Effector memory CD8-positive, alpha-beta T cell (primary cell): ENCODE measurements at regions not wholly inside any gene's neighbourhood (a gene's known extent, or its start where the extent isn't known, plus 50 kb on each side); places are given as distances from the start of the nearest gene placed in this dataset.
"Not testable (repeated sequence)": the region's sequence is repeated elsewhere in the genome, so short reads cannot be mapped to it uniquely, and the experiment has no call there.

ENCODE experiments used
- ATAC-seq: fragments of 150-1000 bp; cut with Tn5 transposase; replicated peaks from 2 replicates; pipeline ENCODE4 v1.10.0; 2021; ENCODE audit warnings: mild to moderate bottlenecking, moderate library complexity
- DNase-seq, 3 experiments: peaks; one replicate each; pipeline ENCODE4 v3.0.0; 2021
- H3K27ac Mint-ChIP-seq, 2 donors: one replicate each; pipeline ENCODE4 v1.8.0; 2022; ENCODE audit warnings: mild to moderate bottlenecking in 2 of 2, mixed read lengths in 2 of 2, moderate library complexity in 2 of 2
- H3K27me3 Mint-ChIP-seq, 2 donors: one replicate each; pipeline ENCODE4 v1.8.0; 2022; ENCODE audit warnings: mixed read lengths in 2 of 2
- H3K36me3 Mint-ChIP-seq: one replicate; pipeline ENCODE4 v1.8.0; 2022; ENCODE audit warnings: mild to moderate bottlenecking, moderate library complexity, mixed read lengths; ENCODE audit not compliant: insufficient read depth
- H3K4me1 Mint-ChIP-seq, 2 donors: one replicate each; pipeline ENCODE4 v1.8.0; 2022; ENCODE audit warnings: low read depth in 2 of 2, mixed read lengths in 2 of 2
- H3K4me3 Mint-ChIP-seq, 2 donors: one replicate each; pipeline ENCODE4 v1.8.0; 2022; ENCODE audit warnings: mild to moderate bottlenecking in 2 of 2, mixed read lengths in 2 of 2, moderate library complexity in 2 of 2
- H3K9me3 Mint-ChIP-seq, 2 donors: one replicate each; pipeline ENCODE4 v1.8.0; 2022; ENCODE audit warnings: mixed read lengths in 2 of 2

DNA sequence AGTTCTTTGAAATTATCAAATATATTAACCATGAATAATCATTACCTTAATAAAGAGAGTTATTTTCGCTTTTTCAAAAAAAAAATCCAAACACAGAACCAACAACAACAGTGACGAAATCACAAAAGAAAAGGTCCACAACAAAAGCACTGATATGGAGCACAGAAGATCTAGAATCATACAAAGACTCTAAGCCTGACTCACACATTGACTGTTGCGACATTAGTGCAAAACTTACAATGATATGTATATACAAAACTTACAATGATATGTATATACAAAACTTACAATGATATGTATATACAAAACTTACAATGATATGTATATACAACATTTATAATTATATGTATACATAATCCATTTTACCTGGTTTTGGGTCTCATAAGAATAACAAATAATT lies 117.7 kb downstream of the USP22 start:
- no peak overlapping the region for H3K4me3 Mint-ChIP-seq
- ATAC-seq (no peak), DNase-seq (no peak)
- no peak overlapping the region for H3K27ac Mint-ChIP-seq
- H3K27me3 Mint-ChIP-seq = peaks cover 10 to 17% of the 10 kb centered on the region in 2 donors
- H3K36me3 Mint-ChIP-seq = no peaks in the 10 kb centered on the region
- no peaks in the 10 kb centered on the region for H3K9me3 Mint-ChIP-seq
- H3K4me1 Mint-ChIP-seq = no peaks in the 10 kb centered on the region

DNA sequence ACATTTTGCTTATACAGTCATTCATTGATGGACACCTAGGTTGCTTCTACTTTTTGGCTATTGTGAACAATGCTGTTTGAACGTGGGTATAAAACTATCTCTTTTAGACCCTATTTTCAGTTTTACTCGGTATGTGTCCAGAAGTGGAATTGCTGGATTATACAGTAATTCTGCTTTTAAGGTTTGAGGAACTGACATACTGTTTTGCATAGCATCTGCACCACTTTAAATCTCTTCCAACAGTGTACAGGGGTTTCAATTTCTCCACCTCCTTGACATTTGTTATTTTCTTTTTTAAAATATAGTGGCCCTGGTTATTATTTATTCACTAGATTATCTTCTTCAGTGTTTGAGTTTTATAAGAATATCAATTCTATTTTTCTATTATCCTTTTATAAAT lies 116.9 kb downstream of the USP22 start:
- Mint-ChIP-seq H3K4me3 (no peak overlapping the region), H3K4me1 (no peaks in the 10 kb centered on the region), H3K9me3 (no peaks in the 10 kb centered on the region), H3K27ac (no peak overlapping the region), H3K27me3 (peaks cover 6 to 17% of the 10 kb centered on the region in 2 donors), H3K36me3 (no peaks in the 10 kb centered on the region)
- no peak for ATAC-seq
- DNase-seq = no peak

DNA sequence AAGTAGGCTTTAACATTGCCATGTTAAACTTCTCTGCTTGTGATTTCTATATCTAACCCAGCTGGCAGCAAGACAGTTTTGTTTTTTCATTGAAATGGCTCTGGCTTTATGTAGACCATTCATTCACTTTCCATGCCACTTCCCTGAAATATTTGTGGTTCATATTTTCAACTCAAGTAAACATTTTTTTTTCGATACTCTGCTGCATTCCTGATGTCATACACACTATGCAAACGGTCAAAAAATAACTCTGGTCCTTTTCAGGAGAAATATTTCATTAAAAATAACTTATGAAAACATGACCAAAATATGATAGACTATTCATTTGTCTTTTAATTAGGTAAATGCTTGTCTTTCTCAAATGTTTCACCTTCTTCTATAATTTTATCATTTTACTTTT lies 116.3 kb downstream of the USP22 start:
- no peak for DNase-seq
- Mint-ChIP-seq H3K27me3 (peaks cover 6 to 17% of the 10 kb centered on the region in 2 donors), H3K4me1 (no peaks in the 10 kb centered on the region), H3K9me3 (no peaks in the 10 kb centered on the region), H3K36me3 (no peaks in the 10 kb centered on the region), H3K4me3 (no peak overlapping the region), H3K27ac (no peak overlapping the region)
- no peak for ATAC-seq

DNA sequence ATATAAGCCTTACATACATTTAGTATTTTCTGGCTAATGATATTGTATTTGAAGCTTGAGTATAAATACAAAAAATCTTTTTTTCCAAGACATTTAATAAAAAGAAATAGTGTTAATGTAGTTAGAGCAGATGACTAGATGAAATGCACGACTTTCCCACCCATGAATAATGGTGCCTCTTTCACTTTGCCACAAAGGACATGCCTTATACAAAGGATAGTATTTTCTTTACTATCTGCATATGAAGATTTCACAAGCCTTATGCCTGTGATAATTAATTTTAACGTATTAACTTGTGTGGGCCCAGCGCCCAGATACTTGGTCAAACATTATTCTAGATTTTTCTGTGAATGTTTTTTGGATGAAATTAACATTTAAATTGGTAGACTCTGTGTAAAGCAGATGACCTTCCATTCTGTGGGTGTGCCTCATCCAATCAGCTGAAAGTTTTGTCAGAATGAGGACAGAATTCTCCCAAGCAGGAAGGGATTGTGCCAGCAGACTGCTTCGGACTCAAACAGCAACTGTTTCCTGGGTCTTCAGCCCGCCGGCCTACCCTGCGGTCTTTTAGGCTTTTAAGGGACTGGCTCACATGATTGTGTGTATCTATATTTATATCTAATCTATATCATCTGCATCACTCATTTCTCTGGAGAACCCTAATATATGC lies 115.4 kb downstream of the USP22 start:
- Mint-ChIP-seq H3K9me3 (no peaks in the 10 kb centered on the region), H3K27me3 (peaks cover 6 to 17% of the 10 kb centered on the region in 2 donors), H3K4me1 (no peaks in the 10 kb centered on the region), H3K36me3 (no peaks in the 10 kb centered on the region), H3K27ac (no peak overlapping the region), H3K4me3 (no peak overlapping the region)
- no peak for ATAC-seq
- DNase-seq = no peak

DNA sequence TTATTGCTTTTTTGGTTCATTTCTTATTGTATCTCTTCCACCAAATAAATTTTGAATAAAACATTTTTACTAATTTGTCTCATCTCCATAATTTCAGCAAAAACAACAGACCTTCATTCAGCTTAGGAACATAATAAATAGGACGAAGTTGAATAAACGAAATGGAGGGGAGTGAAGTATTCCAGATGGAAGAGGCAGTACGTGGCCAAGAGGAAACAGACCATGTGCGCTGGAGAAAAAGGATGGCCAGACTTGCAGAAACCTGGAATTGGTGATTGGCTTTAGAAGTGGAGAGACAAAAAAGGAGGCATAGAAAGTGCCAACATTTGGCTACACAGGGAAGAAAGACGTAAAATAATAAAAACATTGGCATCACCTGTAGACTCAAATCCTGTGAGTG lies 113.5 kb downstream of the USP22 start:
- H3K4me3 Mint-ChIP-seq = no peak overlapping the region
- no peaks in the 10 kb centered on the region for H3K4me1 Mint-ChIP-seq
- H3K36me3 Mint-ChIP-seq = no peaks in the 10 kb centered on the region
- H3K27ac Mint-ChIP-seq = no peak overlapping the region
- no peak for ATAC-seq
- H3K27me3 Mint-ChIP-seq = peaks cover 6 to 18% of the 10 kb centered on the region in 2 donors
- DNase-seq = no peak
- H3K9me3 Mint-ChIP-seq = no peaks in the 10 kb centered on the region

DNA sequence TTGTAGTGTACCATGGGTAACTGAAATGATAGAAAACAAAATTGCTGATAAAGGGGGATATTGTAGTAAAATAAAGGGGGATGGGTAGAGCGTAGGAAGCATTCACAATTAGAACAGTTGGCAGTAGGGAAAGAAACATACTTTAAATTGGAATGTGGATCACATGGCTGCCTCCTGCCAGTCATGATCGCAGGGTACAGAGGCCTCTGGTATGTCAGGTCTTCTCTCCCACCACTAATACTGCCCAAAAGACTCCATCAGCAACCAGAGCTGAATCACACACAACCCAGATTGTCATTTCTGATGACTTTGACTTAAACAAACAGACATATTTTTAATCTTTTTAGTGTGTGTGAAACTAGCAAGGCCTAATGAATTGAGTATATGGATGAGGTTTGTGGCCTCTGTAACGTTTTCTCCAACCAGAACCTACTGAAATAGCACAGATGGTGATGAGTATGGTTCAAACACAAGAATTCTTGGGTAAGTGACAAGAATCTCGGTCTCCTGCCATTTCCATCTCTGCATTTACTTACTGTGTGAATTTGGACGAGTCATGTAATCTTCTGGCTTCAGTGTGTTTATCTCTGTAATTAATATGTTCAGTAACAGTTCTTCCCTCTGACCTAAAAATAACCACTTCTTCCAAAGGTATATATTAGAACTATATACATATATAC lies 112.6 kb downstream of the USP22 start:
- no peaks in the 10 kb centered on the region for H3K36me3 Mint-ChIP-seq
- peaks cover 6 to 18% of the 10 kb centered on the region in 2 donors for H3K27me3 Mint-ChIP-seq
- H3K27ac Mint-ChIP-seq = no peak overlapping the region
- H3K9me3 Mint-ChIP-seq = no peaks in the 10 kb centered on the region
- no peak for ATAC-seq
- no peak overlapping the region for H3K4me3 Mint-ChIP-seq
- no peak for DNase-seq
- no peaks in the 10 kb centered on the region for H3K4me1 Mint-ChIP-seq

DNA sequence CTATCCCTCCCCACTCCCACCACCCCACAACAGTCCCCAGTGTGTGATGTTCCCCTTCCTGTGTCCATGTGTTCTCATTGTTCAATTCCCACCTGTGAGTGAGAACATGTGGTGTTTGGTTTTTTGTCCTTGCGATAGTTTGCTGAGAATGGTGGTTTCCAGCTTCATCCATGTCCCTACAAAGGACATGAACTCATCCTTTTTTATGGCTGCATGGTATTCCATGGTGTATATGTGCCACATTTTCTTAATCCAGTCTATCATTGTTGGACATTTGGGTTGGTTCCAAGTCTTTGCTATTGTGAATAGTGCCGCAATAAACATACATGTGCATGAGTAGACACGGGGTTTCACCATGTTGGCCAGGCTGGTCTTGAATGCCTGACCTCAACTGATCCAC lies 109.8 kb downstream of the USP22 start:
- H3K27me3 Mint-ChIP-seq = peaks cover 6 to 22% of the 10 kb centered on the region in 2 donors
- H3K36me3 Mint-ChIP-seq, H3K27ac Mint-ChIP-seq, H3K4me1 Mint-ChIP-seq, ATAC-seq, H3K9me3 Mint-ChIP-seq, DNase-seq, H3K4me3 Mint-ChIP-seq: not testable (repeated sequence)

DNA sequence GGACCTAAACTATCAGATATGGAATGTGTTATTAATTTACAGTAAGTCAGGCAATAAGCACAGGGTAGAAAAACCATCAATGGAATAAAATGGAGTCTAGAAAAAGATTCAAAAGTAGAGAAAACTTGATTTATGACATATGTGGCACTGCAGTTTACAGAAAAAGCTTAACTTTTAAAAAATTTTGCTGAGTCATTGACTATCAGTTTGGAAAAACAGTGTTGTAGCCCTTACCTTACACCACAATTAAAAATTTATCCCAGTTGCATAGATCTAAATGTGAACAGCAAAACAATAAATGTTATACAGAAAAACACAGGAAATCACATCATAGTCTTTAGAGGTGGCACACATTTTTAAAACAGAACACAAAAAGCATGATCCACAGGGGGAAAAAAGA lies 108.5 kb downstream of the USP22 start:
- no peak for ATAC-seq
- no peak for DNase-seq
- no peaks in the 10 kb centered on the region for H3K36me3 Mint-ChIP-seq
- no peak overlapping the region for H3K4me3 Mint-ChIP-seq
- H3K27me3 Mint-ChIP-seq = peaks cover 6 to 18% of the 10 kb centered on the region in 2 donors
- H3K9me3 Mint-ChIP-seq = no peaks in the 10 kb centered on the region
- no peak overlapping the region for H3K27ac Mint-ChIP-seq
- no peaks in the 10 kb centered on the region for H3K4me1 Mint-ChIP-seq

DNA sequence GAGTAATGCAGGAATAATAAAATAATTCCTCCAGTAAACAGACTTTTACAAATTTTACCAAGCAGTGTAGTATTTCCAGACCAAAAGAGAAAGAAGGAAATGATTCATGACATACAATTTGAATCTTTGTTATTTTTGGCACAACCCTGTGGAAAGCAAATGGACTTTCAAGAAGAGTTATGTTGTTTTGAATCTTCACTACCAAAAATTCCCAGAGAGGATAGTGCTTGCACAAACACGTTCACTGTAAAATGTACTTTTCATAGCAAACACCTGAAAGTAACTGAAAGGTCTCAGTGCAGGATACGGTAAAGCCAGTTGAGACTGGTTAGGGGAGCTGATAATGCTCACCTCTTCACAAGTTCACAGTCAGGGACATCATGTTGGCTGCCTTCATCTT lies 107.1 kb downstream of the USP22 start:
- Mint-ChIP-seq H3K27me3 (peaks cover 0 to 12% of the 10 kb centered on the region in 2 donors), H3K4me1 (no peaks in the 10 kb centered on the region), H3K4me3 (no peak overlapping the region), H3K27ac (no peak overlapping the region), H3K9me3 (no peaks in the 10 kb centered on the region), H3K36me3 (no peaks in the 10 kb centered on the region)
- ATAC-seq = no peak
- DNase-seq = no peak

DNA sequence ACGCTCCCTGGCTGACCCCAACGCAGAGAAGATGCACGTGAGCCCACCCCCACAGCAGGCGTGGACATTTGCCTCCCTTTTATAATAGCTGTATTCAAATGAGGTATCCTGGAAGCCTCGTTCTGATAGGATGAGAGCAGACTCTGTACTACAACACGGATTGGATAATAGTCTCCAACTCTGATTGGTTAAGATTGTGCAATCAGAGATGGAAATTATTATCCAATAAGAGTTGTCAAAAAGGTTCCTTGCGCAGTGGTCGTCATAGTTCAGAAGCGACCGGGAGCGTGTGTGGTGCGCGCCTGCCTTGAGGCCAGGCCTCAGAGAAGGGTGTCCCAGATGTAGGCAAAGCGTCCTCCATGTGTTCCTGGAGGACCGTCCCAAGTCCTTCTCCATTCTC lies 104.6 kb downstream of the USP22 start:
- H3K4me1 Mint-ChIP-seq = no peaks in the 10 kb centered on the region
- H3K4me3 Mint-ChIP-seq = no peak overlapping the region
- ATAC-seq (no peak), DNase-seq (no peak)
- H3K36me3 Mint-ChIP-seq = no peaks in the 10 kb centered on the region
- no peak overlapping the region for H3K27ac Mint-ChIP-seq
- no peaks in the 10 kb centered on the region for H3K9me3 Mint-ChIP-seq
- H3K27me3 Mint-ChIP-seq = peaks cover 13 to 25% of the 10 kb centered on the region in 2 donors

DNA sequence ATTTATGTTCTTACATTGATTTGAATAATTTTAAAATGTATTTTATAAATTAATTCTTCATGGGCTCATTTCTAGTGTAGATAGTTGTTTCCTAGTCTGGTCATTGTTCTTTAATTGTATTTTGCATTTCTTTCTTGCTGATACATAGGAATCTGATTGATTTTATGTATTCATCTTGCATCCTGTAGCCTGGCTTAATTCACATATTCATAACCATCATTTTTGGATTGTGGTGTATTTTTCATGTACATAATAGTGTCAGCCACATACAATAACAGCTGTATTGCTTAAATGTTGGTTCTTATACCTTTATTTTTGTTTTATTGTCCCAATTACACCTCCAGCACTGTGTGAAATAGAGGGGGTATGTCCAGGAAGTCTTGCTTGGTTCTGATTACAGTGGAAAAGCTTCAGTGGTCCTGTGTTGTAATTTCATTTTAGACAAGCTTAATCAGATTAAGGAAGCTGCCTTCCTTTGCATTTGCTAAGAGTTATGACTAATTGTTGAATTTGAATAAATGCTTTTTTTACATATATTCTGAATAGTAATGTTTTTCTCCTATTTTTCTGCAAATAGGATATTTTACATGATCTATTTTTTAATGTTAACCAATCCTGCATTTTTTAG lies 103.7 kb downstream of the USP22 start:
- H3K4me3 Mint-ChIP-seq = no peak overlapping the region
- no peaks in the 10 kb centered on the region for H3K4me1 Mint-ChIP-seq
- peaks cover 16 to 25% of the 10 kb centered on the region in 2 donors for H3K27me3 Mint-ChIP-seq
- no peaks in the 10 kb centered on the region for H3K9me3 Mint-ChIP-seq
- ATAC-seq (no peak), DNase-seq (no peak)
- H3K27ac Mint-ChIP-seq = no peak overlapping the region
- no peaks in the 10 kb centered on the region for H3K36me3 Mint-ChIP-seq

DNA sequence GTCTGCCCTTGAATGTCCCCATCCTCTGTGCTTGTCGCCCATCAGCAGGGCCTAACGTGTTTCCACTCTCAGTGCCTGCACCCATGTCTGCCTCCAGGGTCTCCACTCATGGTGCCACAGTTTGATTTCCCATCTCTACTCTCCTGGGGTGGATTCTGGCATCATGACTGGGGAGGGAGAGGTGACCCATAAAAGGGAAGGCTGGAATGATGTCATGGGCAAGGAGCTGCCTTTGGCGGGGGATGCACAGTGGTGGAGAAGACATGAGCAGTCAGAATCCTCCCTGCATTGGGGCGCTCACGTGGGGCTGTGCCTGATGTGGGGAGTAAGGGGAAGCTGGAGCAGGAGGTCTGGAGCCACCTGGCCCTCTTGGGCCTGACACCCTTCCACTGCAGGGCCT lies 100.9 kb downstream of the USP22 start:
- Mint-ChIP-seq H3K27me3 (peaks cover 25 to 43% of the 10 kb centered on the region in 2 donors), H3K4me1 (no peaks in the 10 kb centered on the region), H3K4me3 (no peak overlapping the region), H3K36me3 (no peaks in the 10 kb centered on the region), H3K9me3 (no peaks in the 10 kb centered on the region), H3K27ac (no peak overlapping the region)
- ATAC-seq (no peak), DNase-seq (no peak)

DNA sequence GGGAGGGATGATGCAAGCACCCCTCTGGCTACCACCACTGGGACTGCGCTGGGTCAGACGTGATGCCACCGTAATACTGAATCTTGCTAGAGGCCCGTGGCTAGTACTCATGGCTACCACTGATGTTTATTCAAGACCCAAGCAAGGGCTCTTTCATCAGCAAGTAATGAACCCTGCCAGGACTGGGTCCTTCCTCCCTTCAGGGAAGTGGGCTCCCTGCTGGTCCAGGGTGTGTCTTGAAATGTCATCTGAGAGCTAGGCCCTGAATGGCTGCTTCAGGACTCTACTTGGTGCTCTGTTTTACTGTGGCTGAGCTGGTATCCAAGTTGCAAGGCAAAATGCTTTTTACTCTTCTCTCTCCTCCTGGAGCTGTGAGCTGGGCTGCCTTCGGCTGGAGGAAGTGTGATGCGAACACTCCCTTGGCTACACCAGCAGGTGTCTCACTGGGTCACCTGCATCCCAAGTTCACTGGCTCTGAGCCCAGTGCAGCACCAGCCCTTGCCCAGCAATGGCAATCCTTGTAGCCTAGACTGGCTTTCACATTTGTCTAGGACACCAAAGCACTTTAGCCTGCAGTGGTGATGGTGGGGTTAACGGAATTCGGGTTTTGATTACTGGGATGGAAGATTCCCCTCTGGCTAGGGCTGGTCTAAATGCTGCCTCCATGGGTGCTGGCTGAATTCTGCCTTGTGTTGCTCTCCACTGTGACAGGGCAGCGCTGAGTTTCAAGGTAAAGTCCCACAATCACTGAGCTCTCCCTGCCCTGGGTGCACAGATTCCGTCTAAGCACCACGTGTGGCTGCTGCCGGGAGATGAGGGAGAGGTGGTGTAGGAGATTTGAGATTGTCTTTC lies 98.6 kb downstream of the USP22 start:
- Mint-ChIP-seq H3K27ac (no peak overlapping the region), H3K4me1 (no peaks in the 10 kb centered on the region), H3K4me3 (no peak overlapping the region), H3K27me3 (peaks cover 29 to 55% of the 10 kb centered on the region in 2 donors), H3K36me3 (no peaks in the 10 kb centered on the region), H3K9me3 (no peaks in the 10 kb centered on the region)
- DNase-seq (no peak), ATAC-seq (no peak)
